GM12875 (cell line): ENCODE measurements at regions not wholly inside any gene's neighbourhood (a gene's known extent, or its start where the extent isn't known, plus 50 kb on each side); places are given as distances from the start of the nearest gene placed in this dataset.

Source experiments
- H3K4me3 ChIP-seq: one replicate; pipeline ENCODE4 v1.5.1; 2011; ENCODE audit warnings: low read depth, low read length, control low read depth
- TF ChIP-seq, protein P1 (sequence below): IDR thresholded peaks from 2 replicates; pipeline ENCODE4 v1.5.1; 2011; ENCODE audit warnings: low read depth, mild to moderate bottlenecking, control low read depth, inconsistent platforms, low read length, moderate library complexity, borderline replicate concordance; ENCODE audit not compliant: insufficient read depth

DNA sequence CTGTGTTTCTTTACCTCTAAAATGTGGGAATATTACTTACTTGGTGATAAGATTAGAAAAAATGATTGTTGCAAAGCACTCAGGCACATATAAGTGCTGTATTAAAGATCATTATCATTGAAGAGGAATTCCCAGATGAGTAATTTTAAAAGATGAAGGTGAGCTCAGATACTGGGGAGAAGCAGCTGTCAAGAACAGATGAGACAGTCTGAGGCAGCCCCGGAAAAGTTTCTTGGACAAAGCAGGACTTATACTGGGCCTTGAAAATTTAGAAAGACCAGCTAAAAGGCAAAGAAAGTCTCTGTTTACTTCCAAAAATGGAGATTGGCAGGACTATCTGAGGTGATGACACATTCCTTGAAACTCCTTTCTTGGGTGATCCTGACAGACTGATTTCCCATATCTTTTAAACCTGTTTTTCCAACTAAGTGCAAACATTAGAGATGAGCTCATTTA, 93.8 kb upstream of the MARCKS start:
- no peak overlapping the region for H3K4me3 ChIP-seq
- TF ChIP-seq, protein P1, sequence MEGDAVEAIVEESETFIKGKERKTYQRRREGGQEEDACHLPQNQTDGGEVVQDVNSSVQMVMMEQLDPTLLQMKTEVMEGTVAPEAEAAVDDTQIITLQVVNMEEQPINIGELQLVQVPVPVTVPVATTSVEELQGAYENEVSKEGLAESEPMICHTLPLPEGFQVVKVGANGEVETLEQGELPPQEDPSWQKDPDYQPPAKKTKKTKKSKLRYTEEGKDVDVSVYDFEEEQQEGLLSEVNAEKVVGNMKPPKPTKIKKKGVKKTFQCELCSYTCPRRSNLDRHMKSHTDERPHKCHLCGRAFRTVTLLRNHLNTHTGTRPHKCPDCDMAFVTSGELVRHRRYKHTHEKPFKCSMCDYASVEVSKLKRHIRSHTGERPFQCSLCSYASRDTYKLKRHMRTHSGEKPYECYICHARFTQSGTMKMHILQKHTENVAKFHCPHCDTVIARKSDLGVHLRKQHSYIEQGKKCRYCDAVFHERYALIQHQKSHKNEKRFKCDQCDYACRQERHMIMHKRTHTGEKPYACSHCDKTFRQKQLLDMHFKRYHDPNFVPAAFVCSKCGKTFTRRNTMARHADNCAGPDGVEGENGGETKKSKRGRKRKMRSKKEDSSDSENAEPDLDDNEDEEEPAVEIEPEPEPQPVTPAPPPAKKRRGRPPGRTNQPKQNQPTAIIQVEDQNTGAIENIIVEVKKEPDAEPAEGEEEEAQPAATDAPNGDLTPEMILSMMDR = no peak

DNA sequence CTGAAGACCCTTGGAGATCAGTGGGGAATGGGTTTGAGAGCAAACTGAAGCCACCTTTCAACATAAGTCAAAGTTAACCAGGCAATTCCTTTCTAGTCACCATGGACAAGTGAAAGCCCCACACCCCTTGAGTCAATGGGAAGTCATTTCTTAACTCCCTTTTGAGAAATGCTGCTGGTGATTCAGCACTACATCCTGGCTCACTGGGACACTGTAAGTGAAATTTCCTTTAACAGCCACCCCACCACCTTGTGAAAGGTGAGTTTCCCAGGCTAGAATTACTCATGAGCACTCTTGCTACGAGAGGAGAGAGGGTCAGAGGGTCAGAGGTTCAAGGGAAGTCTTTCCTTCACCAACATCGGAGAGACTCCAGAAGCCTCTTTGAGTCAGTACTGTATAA, 93.3 kb upstream of the MARCKS start:
- no peak overlapping the region for H3K4me3 ChIP-seq
- TF ChIP-seq, protein P1 = no peak

DNA sequence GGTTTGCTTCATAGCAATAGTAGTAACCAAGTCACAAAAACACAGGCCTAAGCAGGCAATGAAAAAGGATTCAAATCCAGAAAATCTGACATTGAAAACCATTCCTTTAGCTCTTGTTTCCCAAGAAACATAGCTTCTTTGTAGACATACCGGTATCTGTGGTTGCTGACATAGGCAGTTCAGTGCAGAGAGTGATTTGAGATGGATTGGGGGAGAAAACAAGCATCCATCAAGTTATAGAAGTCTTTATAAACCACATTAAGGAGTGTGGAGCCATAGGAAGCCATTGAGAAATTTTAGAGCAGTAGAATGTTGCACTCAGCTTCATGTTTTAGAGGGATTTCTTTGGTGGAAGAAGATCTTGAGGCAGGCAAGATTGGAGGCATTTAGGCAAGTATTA, 91.2 kb upstream of the MARCKS start:
- TF ChIP-seq, protein P1 = no peak
- no peak overlapping the region for H3K4me3 ChIP-seq

DNA sequence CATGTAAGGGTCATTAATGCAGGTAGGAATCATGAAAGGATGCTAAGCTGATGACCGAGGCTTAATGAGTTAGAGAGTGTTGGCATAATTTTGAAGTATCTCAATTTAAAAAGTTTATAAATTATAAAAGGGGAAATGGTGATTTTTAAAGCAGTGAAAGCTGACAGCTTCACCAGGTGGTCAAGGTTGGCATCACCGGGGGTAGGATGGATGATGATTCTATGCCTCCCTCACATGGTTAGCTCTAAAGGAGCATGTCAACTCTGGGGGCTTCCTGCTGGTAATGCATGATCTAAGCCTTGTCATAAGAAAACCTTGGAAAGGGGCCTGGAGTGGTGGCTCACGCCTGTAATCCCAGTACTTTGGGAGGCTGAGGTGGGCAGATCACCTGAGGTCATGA, 89.2 kb upstream of the MARCKS start:
- no peak overlapping the region for H3K4me3 ChIP-seq
- TF ChIP-seq, protein P1 = no peak

DNA sequence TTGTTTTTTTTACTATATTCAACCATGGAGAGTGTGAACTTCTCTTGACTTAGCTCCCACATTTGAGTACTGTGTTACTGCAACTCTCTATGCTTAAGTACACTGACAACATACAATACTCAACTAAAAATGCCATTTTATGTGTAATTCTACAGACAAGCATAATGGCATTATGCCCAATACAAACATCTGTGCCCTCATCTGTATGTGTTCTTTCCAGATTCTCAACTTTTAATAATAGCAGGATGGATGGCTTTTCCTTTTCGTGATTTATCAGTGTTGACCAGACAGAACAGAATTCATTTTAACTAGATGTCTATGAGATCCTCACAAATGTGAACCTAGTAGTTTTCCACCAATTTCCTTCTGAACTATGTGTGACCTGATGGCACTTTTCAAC, 84.2 kb upstream of the MARCKS start:
- H3K4me3 ChIP-seq = no peak overlapping the region
- TF ChIP-seq, protein P1 = no peak

DNA sequence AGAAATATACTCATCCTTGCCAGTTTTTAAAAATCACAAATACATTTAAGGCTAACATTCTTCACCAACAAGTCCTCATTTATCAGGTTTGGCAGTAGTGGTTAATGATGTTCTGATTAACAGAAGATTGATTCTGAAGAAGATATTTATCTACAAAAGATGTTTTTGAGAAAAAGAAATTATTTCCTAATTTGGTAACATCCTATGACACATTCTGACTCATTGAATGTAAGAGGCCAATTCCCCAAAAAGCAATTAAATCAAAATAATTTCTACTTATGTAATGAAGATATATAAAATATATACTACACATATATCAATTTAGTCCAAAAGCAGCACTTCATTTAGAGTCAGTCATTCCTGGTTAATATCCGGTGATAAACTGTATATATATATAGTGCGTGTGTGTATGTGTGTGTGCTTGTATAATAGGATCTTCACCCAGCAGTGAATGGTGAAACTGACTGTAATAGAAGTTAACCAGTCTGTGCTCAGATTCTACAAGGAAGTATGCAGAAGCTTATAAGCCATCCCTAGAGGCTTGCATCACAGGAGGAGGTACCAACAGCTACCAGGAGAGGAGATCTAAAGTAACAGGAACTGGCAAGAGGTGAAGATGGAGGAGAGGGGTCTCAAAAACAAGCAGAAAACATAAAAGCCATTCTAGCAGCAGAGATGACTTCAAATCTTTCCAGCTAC, 82.9 kb upstream of the MARCKS start:
- no peak overlapping the region for H3K4me3 ChIP-seq
- TF ChIP-seq, protein P1 = no peak

DNA sequence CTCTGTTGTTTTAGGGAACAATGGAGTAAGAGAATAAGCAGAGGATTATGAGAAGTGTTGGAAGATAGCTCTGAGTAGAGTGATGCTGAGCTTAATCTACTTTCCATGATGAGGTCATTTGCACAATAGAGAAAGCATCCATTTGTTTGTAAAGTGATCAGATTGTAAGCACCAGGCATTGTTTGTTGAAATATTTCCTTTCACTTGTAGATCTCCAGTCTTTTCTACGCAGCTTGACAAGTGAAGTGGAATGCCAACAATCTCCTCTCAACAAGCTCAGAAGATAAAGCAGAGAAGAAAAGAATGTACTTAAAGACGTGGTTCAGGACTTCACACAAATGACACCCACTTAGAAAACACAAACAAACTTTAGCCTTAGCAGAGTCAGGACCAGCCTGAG, 80.1 kb upstream of the MARCKS start:
- H3K4me3 ChIP-seq = no peak overlapping the region
- TF ChIP-seq, protein P1 = no peak
